Left kidney (tissue), 1 donor: ENCODE measurements at regions not wholly inside any gene's neighbourhood (a gene's known extent, or its start where the extent isn't known, plus 50 kb on each side); places are given as distances from the start of the nearest gene placed in this dataset.

Experiments used
- DNase-seq: peaks from one replicate; pipeline ENCODE4 v3.0.0-alpha.2; 2013

GRCh38 chr12:114902665-114903064, 218.7 kb upstream of the TBX3 start:
- DNase-seq, result no peak

GRCh38 chr12:114901316-114901715, 217.3 kb upstream of the TBX3 start:
- no peak for DNase-seq

GRCh38 chr12:114898159-114898558, 214.2 kb upstream of the TBX3 start:
- DNase-seq, result no peak

- DNase-seq, result no peak
These were observed 211.9 kb upstream of the TBX3 start for GRCh38 chr12:114895827-114896226.

GRCh38 chr12:114895081-114895480, 211.1 kb upstream of the TBX3 start:
- DNase-seq, result no peak

- no peak for DNase-seq
These were observed 210.1 kb upstream of the TBX3 start for GRCh38 chr12:114894076-114894475.

- DNase-seq, result no peak
These were observed 205.1 kb upstream of the TBX3 start for GRCh38 chr12:114888928-114889584.

GRCh38 chr12:114888448-114888847, 204.5 kb upstream of the TBX3 start:
- DNase-seq, result no peak

- DNase-seq, result no peak
These were observed 201.5 kb upstream of the TBX3 start for GRCh38 chr12:114885501-114885900.

- DNase-seq, result no peak
These were observed 200.6 kb upstream of the TBX3 start for GRCh38 chr12:114884575-114884974.

- no peak for DNase-seq
These were observed 198.1 kb upstream of the TBX3 start for GRCh38 chr12:114882083-114882482.

GRCh38 chr12:114879354-114879753, 195.4 kb upstream of the TBX3 start:
- no peak for DNase-seq

- DNase-seq, result no peak
These were observed 194.8 kb upstream of the TBX3 start for GRCh38 chr12:114878781-114879180.

- DNase-seq, result no peak
These were observed 193.1 kb upstream of the TBX3 start for GRCh38 chr12:114876968-114877680.

GRCh38 chr12:114875313-114875712, 191.3 kb upstream of the TBX3 start:
- no peak for DNase-seq

GRCh38 chr12:114873656-114874055, 189.7 kb upstream of the TBX3 start:
- no peak for DNase-seq

- no peak for DNase-seq
These were observed 185.2 kb upstream of the TBX3 start for GRCh38 chr12:114868995-114869834.

- no peak for DNase-seq
These were observed 182.4 kb upstream of the TBX3 start for GRCh38 chr12:114866331-114866730.

- DNase-seq, result no peak
These were observed 181.0 kb upstream of the TBX3 start for GRCh38 chr12:114864837-114865551.

- no peak for DNase-seq
These were observed 179.9 kb upstream of the TBX3 start for GRCh38 chr12:114863911-114864310.

GRCh38 chr12:114860969-114861368, 177.0 kb upstream of the TBX3 start:
- no peak for DNase-seq

- no peak for DNase-seq
These were observed 174.6 kb upstream of the TBX3 start for GRCh38 chr12:114858388-114859146.
